Smooth muscle cell (in vitro differentiated cells): ENCODE measurements at regions not wholly inside any gene's neighbourhood (a gene's known extent, or its start where the extent isn't known, plus 50 kb on each side); places are given as distances from the start of the nearest gene placed in this dataset.

Experiments used
- DNase-seq: peaks from one replicate; lab custom pipeline; 2025; ENCODE audit not compliant: unreplicated experiment; lab: John Stamatoyannopoulos, UW
- H2AFZ ChIP-seq: fragments of 200-600 bp; sonication (generic); 2 replicates; pipeline ENCODE4 v1.6.0; 2016; ENCODE audit warnings: antibody characterized with exemption, low read depth, mild to moderate bottlenecking
- H3F3A ChIP-seq: fragments of 200-600 bp; sonication (generic); 2 replicates; pipeline ENCODE4 v1.6.0; 2017; ENCODE audit warnings: antibody characterized with exemption, low read depth
- H3K27ac ChIP-seq: fragments of 200-600 bp; sonication (generic); 2 replicates; pipeline ENCODE4 v1.5.1; 2016; ENCODE audit warnings: low read depth, mild to moderate bottlenecking
- H3K27me3 ChIP-seq: fragments of 200-600 bp; sonication (generic); 2 replicates; pipeline ENCODE4 v1.6.1; 2016; ENCODE audit warnings: low read depth, mild to moderate bottlenecking
- H3K36me3 ChIP-seq: fragments of 200-600 bp; sonication (generic); 2 replicates; pipeline ENCODE4 v1.5.1; 2016; ENCODE audit warnings: low read depth
- H3K4me1 ChIP-seq: fragments of 200-600 bp; sonication (generic); 2 replicates; pipeline ENCODE4 v1.5.1; 2016; ENCODE audit warnings: low read depth
- H3K4me2 ChIP-seq: fragments of 200-600 bp; sonication (generic); 2 replicates; pipeline ENCODE4 v1.6.0; 2016; ENCODE audit warnings: mild to moderate bottlenecking
- H3K4me3 ChIP-seq: fragments of 200-600 bp; sonication (generic); 2 replicates; pipeline ENCODE4 v1.5.1; 2016; ENCODE audit warnings: mild to moderate bottlenecking
- H3K79me2 ChIP-seq: fragments of 200-600 bp; sonication (generic); 2 replicates; pipeline ENCODE4 v1.6.0; 2016; ENCODE audit warnings: low read depth, mild to moderate bottlenecking
- H3K9ac ChIP-seq: fragments of 200-600 bp; sonication (generic); 2 replicates; pipeline ENCODE4 v1.6.0; 2016; ENCODE audit warnings: low read depth
- H3K9me3 ChIP-seq: fragments of 200-600 bp; sonication (generic); replicated peaks from 2 replicates; pipeline ENCODE4 v1.5.1; 2016; ENCODE audit warnings: low read depth
- H4K20me1 ChIP-seq: fragments of 200-600 bp; sonication (generic); 2 replicates; pipeline ENCODE4 v1.6.0; 2016; ENCODE audit warnings: low read depth
- WGBS: methylation state at CpG from one replicate; pipeline ENCODE4 v1.1.7; 2016; ENCODE audit warnings: low lambda C conversion rate; 5-methylcytosine and 5-hydroxymethylcytosine counted together
- TF ChIP-seq, protein P1 (sequence below): fragments of 200-600 bp; sonication (generic); IDR thresholded peaks from 2 replicates; pipeline ENCODE4 v1.5.1; 2017; ENCODE audit warnings: borderline replicate concordance, mild to moderate bottlenecking, antibody characterized with exemption; ENCODE audit not compliant: insufficient read depth, poor library complexity, severe bottlenecking

DNA sequence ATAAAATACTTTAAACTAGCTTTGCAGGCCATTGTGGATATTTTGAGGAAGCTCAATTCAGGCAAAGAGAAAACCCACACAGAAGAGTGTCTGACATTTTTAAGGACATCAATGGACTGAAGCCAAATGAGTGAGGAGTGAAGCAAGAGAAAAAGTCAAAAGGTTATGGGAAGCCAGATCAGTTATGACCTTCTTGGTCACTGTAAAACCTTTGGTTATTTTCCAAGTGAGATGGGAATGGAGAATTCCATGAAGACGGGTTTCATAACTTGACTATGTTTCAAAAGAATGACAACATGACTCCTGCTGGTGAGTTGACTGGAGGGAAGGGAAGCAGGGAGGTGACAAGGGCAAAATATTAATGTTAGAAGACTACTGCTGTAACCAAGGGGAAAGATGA, 585.2 kb downstream of the EFNA5 start:
- Histone ChIP-seq H4K20me1 (no peaks in the 10 kb centered on the region), H3K9ac (no peak overlapping the region), H3K4me2 (no peak overlapping the region), H3K79me2 (no peaks in the 10 kb centered on the region), H3K9me3 (no peaks in the 10 kb centered on the region), H3K27me3 (no peaks in the 10 kb centered on the region), H3K4me3 (no peak overlapping the region), H3K36me3 (no peaks in the 10 kb centered on the region), H3F3A (no peaks in the 10 kb centered on the region), H3K4me1 (peaks cover 7% of the 10 kb centered on the region), H3K27ac (no peak overlapping the region), H2AFZ (no peak overlapping the region)
- TF ChIP-seq, protein P1, sequence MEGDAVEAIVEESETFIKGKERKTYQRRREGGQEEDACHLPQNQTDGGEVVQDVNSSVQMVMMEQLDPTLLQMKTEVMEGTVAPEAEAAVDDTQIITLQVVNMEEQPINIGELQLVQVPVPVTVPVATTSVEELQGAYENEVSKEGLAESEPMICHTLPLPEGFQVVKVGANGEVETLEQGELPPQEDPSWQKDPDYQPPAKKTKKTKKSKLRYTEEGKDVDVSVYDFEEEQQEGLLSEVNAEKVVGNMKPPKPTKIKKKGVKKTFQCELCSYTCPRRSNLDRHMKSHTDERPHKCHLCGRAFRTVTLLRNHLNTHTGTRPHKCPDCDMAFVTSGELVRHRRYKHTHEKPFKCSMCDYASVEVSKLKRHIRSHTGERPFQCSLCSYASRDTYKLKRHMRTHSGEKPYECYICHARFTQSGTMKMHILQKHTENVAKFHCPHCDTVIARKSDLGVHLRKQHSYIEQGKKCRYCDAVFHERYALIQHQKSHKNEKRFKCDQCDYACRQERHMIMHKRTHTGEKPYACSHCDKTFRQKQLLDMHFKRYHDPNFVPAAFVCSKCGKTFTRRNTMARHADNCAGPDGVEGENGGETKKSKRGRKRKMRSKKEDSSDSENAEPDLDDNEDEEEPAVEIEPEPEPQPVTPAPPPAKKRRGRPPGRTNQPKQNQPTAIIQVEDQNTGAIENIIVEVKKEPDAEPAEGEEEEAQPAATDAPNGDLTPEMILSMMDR = no peak
- 96% methylated on average over 1 of the region's 1 CpG for whole genome bisulfite sequencing
- no peak for DNase-seq

GRCh38 chr5:107074996-107075395, 595.7 kb downstream of the EFNA5 start:
- DNase-seq = no peak
- Histone ChIP-seq H4K20me1 (no peaks in the 10 kb centered on the region), H3K9ac (no peak overlapping the region), H3K27me3 (no peaks in the 10 kb centered on the region), H2AFZ (no peak overlapping the region), H3K27ac (no peak overlapping the region), H3K4me3 (no peak overlapping the region), H3K36me3 (no peaks in the 10 kb centered on the region), H3K79me2 (no peaks in the 10 kb centered on the region), H3K4me1 (no peaks in the 10 kb centered on the region), H3K4me2 (no peak overlapping the region), H3K9me3 (no peaks in the 10 kb centered on the region), H3F3A (peaks cover 3% of the 10 kb centered on the region)
- WGBS = 74% methylated on average over 1 of the region's 1 CpG
- TF ChIP-seq, protein P1 = no peak

DNA sequence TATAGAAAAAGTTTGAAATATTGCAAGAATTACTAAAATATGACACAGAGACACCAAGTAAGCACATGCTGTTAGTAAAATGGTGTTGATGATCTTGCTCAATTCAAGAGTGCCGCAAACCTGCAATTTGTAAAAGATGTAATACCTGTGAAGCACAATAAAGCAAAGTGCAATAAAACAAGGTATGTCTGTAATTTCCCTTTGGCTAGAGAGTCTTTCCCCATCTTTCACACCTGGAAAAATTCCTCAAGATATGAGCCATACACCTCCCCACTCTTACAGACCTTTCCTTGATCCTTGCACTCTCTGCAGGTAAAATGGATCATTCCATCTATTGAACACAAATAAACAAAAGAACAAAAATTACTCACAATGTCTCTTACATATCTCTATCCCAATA, 597.8 kb downstream of the EFNA5 start:
- Histone ChIP-seq H3K4me1 (no peaks in the 10 kb centered on the region), H3K27me3 (no peaks in the 10 kb centered on the region), H3K79me2 (no peaks in the 10 kb centered on the region), H3K4me3 (no peak overlapping the region), H2AFZ (no peak overlapping the region), H3K9ac (no peak overlapping the region), H3K36me3 (no peaks in the 10 kb centered on the region), H4K20me1 (no peaks in the 10 kb centered on the region), H3F3A (peaks cover 3% of the 10 kb centered on the region), H3K4me2 (no peak overlapping the region), H3K27ac (no peak overlapping the region), H3K9me3 (no peaks in the 10 kb centered on the region)
- TF ChIP-seq, protein P1 = no peak
- no peak for DNase-seq
- WGBS = 79% methylated on average over 1 of the region's 1 CpG

GRCh38 chr5:107072440-107072839, 598.3 kb downstream of the EFNA5 start:
- no peaks in the 10 kb centered on the region for H3K27me3 ChIP-seq
- TF ChIP-seq, protein P1 = no peak
- H3K9me3 ChIP-seq = no peaks in the 10 kb centered on the region
- no peaks in the 10 kb centered on the region for H3K4me1 ChIP-seq
- peaks cover 3% of the 10 kb centered on the region for H3F3A ChIP-seq
- H3K79me2 ChIP-seq = no peaks in the 10 kb centered on the region
- no peaks in the 10 kb centered on the region for H3K36me3 ChIP-seq
- H3K4me2 ChIP-seq = no peak overlapping the region
- no peak overlapping the region for H3K4me3 ChIP-seq
- H3K27ac ChIP-seq = no peak overlapping the region
- no peaks in the 10 kb centered on the region for H4K20me1 ChIP-seq
- H2AFZ ChIP-seq = no peak overlapping the region
- no peak overlapping the region for H3K9ac ChIP-seq
- DNase-seq = no peak
